H9 (cell line): ENCODE measurements at regions not wholly inside any gene's neighbourhood (a gene's known extent, or its start where the extent isn't known, plus 50 kb on each side); places are given as distances from the start of the nearest gene placed in this dataset.

ENCODE experiments used
- DNase-seq: peaks from one replicate; pipeline ENCODE4 v3.0.0-alpha.2; 2017
- H2AFZ ChIP-seq: one replicate; pipeline ENCODE4 v1.6.1; 2013; ENCODE audit warnings: mild to moderate bottlenecking, low read length, control low read depth, moderate library complexity
- H2AK5ac ChIP-seq: 2 replicates; pipeline ENCODE4 v1.6.1; 2013; ENCODE audit warnings: low read length, control low read depth, mixed read lengths; ENCODE audit not compliant: insufficient read length
- H2BK120ac ChIP-seq: one replicate; pipeline ENCODE4 v1.6.1; 2013; ENCODE audit warnings: low read depth, mild to moderate bottlenecking, low read length, control low read depth, inconsistent platforms; ENCODE audit not compliant: poor library complexity, severe bottlenecking
- H2BK12ac ChIP-seq: 2 replicates; pipeline ENCODE4 v1.6.1; 2013; ENCODE audit warnings: low read length, control low read depth, mixed read lengths, low read depth; ENCODE audit not compliant: insufficient read length
- H2BK15ac ChIP-seq: 2 replicates; pipeline ENCODE4 v1.6.1; 2013; ENCODE audit warnings: low read depth, low read length, control low read depth
- H2BK20ac ChIP-seq: one replicate; pipeline ENCODE4 v1.6.1; 2013; ENCODE audit warnings: low read depth, mild to moderate bottlenecking, low read length, control low read depth, inconsistent platforms; ENCODE audit not compliant: poor library complexity, severe bottlenecking
- H2BK5ac ChIP-seq: 2 replicates; pipeline ENCODE4 v1.6.1; 2013; ENCODE audit warnings: low read length, control low read depth, mixed read lengths; ENCODE audit not compliant: insufficient read length
- H3K14ac ChIP-seq: 2 replicates; pipeline ENCODE4 v1.6.1; 2013; ENCODE audit warnings: low read length, control low read depth; ENCODE audit not compliant: insufficient read depth
- H3K18ac ChIP-seq: 2 replicates; pipeline ENCODE4 v1.6.1; 2013; ENCODE audit warnings: low read depth, mild to moderate bottlenecking, mixed read lengths, low read length, control low read depth; ENCODE audit not compliant: insufficient read length
- H3K23ac ChIP-seq: 2 replicates; pipeline ENCODE4 v1.6.1; 2013; ENCODE audit warnings: low read length, control low read depth, mixed read lengths, low read depth; ENCODE audit not compliant: insufficient read length
- H3K23me2 ChIP-seq: 2 replicates; pipeline ENCODE4 v1.6.1; 2013; ENCODE audit warnings: low read depth, mild to moderate bottlenecking, mixed read lengths, low read length, control low read depth; ENCODE audit not compliant: insufficient read length, poor library complexity, severe bottlenecking
- H3K27ac ChIP-seq: 2 replicates; pipeline ENCODE4 v1.5.1; 2013; ENCODE audit warnings: low read length, control low read depth, mixed read lengths, low read depth; ENCODE audit not compliant: insufficient read length
- H3K27me3 ChIP-seq: 2 replicates; pipeline ENCODE4 v1.6.1; 2013; ENCODE audit warnings: low read length, control low read depth, inconsistent platforms; ENCODE audit not compliant: insufficient read depth
- H3K4ac ChIP-seq: 2 replicates; pipeline ENCODE4 v1.6.1; 2013; ENCODE audit warnings: low read depth, mild to moderate bottlenecking, control low read depth, inconsistent platforms, low read length, moderate library complexity
- H3K4me1 ChIP-seq: 2 replicates; pipeline ENCODE4 v1.6.1; 2013; ENCODE audit warnings: low read length, control low read depth, inconsistent platforms; ENCODE audit not compliant: insufficient read depth
- H3K4me2 ChIP-seq: 2 replicates; pipeline ENCODE4 v1.6.1; 2013; ENCODE audit warnings: low read length, control low read depth, mixed read lengths; ENCODE audit not compliant: insufficient read length, insufficient read depth
- H3K56ac ChIP-seq: 2 replicates; pipeline ENCODE4 v1.6.1; 2013; ENCODE audit warnings: low read depth, mild to moderate bottlenecking, mixed read lengths, low read length, control low read depth; ENCODE audit not compliant: insufficient read length
- H3K79me1 ChIP-seq: 2 replicates; pipeline ENCODE4 v1.6.1; 2013; ENCODE audit warnings: low read depth, mild to moderate bottlenecking, moderate library complexity, low read length, control low read depth, inconsistent platforms; ENCODE audit not compliant: insufficient read depth, poor library complexity, severe bottlenecking
- H3K79me2 ChIP-seq: 2 replicates; pipeline ENCODE4 v1.6.1; 2013; ENCODE audit warnings: low read length, control low read depth, inconsistent platforms; ENCODE audit not compliant: insufficient read depth
- H3K9ac ChIP-seq: 2 replicates; pipeline ENCODE4 v1.6.1; 2013; ENCODE audit warnings: low read length, control low read depth, mixed read lengths; ENCODE audit not compliant: insufficient read length; ENCODE audit errors: extremely low read depth
- H3K9me3 ChIP-seq: one replicate; pipeline ENCODE4 v1.6.1; 2013; ENCODE audit warnings: low read depth, low read length, inconsistent platforms; ENCODE audit not compliant: control insufficient read depth
- H3T11ph ChIP-seq: one replicate; pipeline ENCODE4 v1.6.1; 2013; ENCODE audit warnings: mild to moderate bottlenecking, low read length, control low read depth, inconsistent platforms
- H4K20me1 ChIP-seq: one replicate; pipeline ENCODE4 v1.6.1; 2013; ENCODE audit not compliant: control insufficient read depth, insufficient read length, insufficient read depth
- H4K5ac ChIP-seq: 2 replicates; pipeline ENCODE4 v1.6.1; 2013; ENCODE audit warnings: low read depth, mild to moderate bottlenecking, mixed read lengths, low read length, control low read depth; ENCODE audit not compliant: insufficient read length
- H4K8ac ChIP-seq: replicated peaks from 2 replicates; pipeline ENCODE4 v1.6.1; 2013; ENCODE audit warnings: low read length, control low read depth, mixed read lengths, low read depth; ENCODE audit not compliant: insufficient read length
- H4K91ac ChIP-seq: 2 replicates; pipeline ENCODE4 v1.6.1; 2013; ENCODE audit warnings: low read depth, mild to moderate bottlenecking, moderate library complexity, mixed read lengths, low read length, control low read depth; ENCODE audit not compliant: insufficient read length
- H3K27ac Mint-ChIP-seq, 3 experiments: 2 replicates in 2 of 3; 3 replicates in 1 of 3; pipeline ENCODE4 v1.8.0; 2020 to 2021; ENCODE audit warnings: mixed read lengths in 3 of 3, mild to moderate bottlenecking in 1 of 3, moderate library complexity in 1 of 3
- H3K27me3 Mint-ChIP-seq: 2 replicates; pipeline ENCODE4 v1.8.0; 2021; ENCODE audit warnings: low read depth, mild to moderate bottlenecking, moderate library complexity, mixed read lengths
- H3K36me3 Mint-ChIP-seq, 3 experiments: 2 replicates in 2 of 3; 3 replicates in 1 of 3; pipeline ENCODE4 v1.8.0; 2020 to 2021; ENCODE audit warnings: low read depth in 3 of 3, mixed read lengths in 3 of 3; ENCODE audit not compliant: insufficient read depth in 1 of 3
- H3K4me1 Mint-ChIP-seq, 2 experiments: 2 replicates each; pipeline ENCODE4 v1.8.0; 2020; ENCODE audit warnings: mixed read lengths in 2 of 2
- H3K4me3 Mint-ChIP-seq, 2 experiments: 2 replicates in 1 of 2; 3 replicates in 1 of 2; pipeline ENCODE4 v1.8.0; 2020 to 2021; ENCODE audit warnings: mild to moderate bottlenecking in 2 of 2, mixed read lengths in 2 of 2, moderate library complexity in 1 of 2
- H3K9me3 Mint-ChIP-seq, 2 experiments: 2 replicates in 1 of 2; 3 replicates in 1 of 2; pipeline ENCODE4 v1.8.0; 2020; ENCODE audit warnings: mild to moderate bottlenecking in 2 of 2, mixed read lengths in 2 of 2, moderate library complexity in 1 of 2
- CTCF ChIP-seq: fragments of 200-600 bp; sonication (generic); conservative IDR thresholded peaks from 3 replicates; pipeline ENCODE4 v1.8.0; 2021; ENCODE audit warnings: antibody characterized with exemption, mild to moderate bottlenecking
- WGBS: extraction: QIAGEN DNeasy Blood & Tissue Kit; methylation state at CpG from one replicate; pipeline ENCODE4 v1.1.7; 2013; ENCODE audit warnings: missing lambda C conversion rate, low lambda C conversion rate, mixed read lengths; ENCODE audit not compliant: insufficient read length; ENCODE audit errors: extremely low coverage; 5-methylcytosine and 5-hydroxymethylcytosine counted together

- no peak overlapping the region for H2AFZ ChIP-seq
- peaks cover 31 to 40% of the 10 kb centered on the region in 2 experiments for H3K4me1 Mint-ChIP-seq
- no peak overlapping the region for H3K4me3 Mint-ChIP-seq
- H3K27ac Mint-ChIP-seq: no peak overlapping the region; a peak in 1 of 7 replicates
- no peaks in the 10 kb centered on the region for H3K27me3 Mint-ChIP-seq
- H3K36me3 Mint-ChIP-seq: peaks cover 0 to 10% (median 0%) of the 10 kb centered on the region in 3 experiments; a peak in 3 of 7 replicates
- no peaks in the 10 kb centered on the region; the same call in 1 of the 2 replicates for H3K4me1 ChIP-seq
- H4K5ac ChIP-seq: no peak overlapping the region
- H3K23ac ChIP-seq: no peak overlapping the region
- no peak overlapping the region for H3K14ac ChIP-seq
- H3K23me2 ChIP-seq: no peaks in the 10 kb centered on the region
- H4K8ac ChIP-seq: no peak overlapping the region
- no peak overlapping the region for H2BK15ac ChIP-seq
- H3K4me2 ChIP-seq: no peak overlapping the region
- no peaks in the 10 kb centered on the region for H4K20me1 ChIP-seq
- no peaks in the 10 kb centered on the region for H3K27me3 ChIP-seq
- no peaks in the 10 kb centered on the region; the same call in 1 of the 2 replicates for H3K79me2 ChIP-seq
- H3K9ac ChIP-seq: no peak overlapping the region
- no peak overlapping the region for H2BK5ac ChIP-seq
- WGBS: no CpG with 5 or more reads among the region's 1 CpG
- no peak overlapping the region for H2BK120ac ChIP-seq
- no peaks in the 10 kb centered on the region for H3K9me3 ChIP-seq
- no peak overlapping the region for H3T11ph ChIP-seq
- no peak overlapping the region for H2BK20ac ChIP-seq
- H3K18ac ChIP-seq: no peak overlapping the region
- H3K27ac ChIP-seq: no peak overlapping the region
- TF ChIP-seq CTCF: no peak
- peaks cover 0 to 7% of the 10 kb centered on the region in 2 experiments; a peak in 2 of 5 replicates for H3K9me3 Mint-ChIP-seq
- H2AK5ac ChIP-seq: no peak overlapping the region
- H2BK12ac ChIP-seq: no peak overlapping the region
- no peak overlapping the region for H3K56ac ChIP-seq
- H4K91ac ChIP-seq: no peak overlapping the region
- no peak overlapping the region for H3K4ac ChIP-seq
- no peak for DNase-seq
- no peaks in the 10 kb centered on the region for H3K79me1 ChIP-seq
Measured at GRCh38 chr3:102360183-102360860, 74.5 kb upstream of the ZPLD1 start.
